Muscle of back (tissue), 3 donors: ENCODE measurements at regions not wholly inside any gene's neighbourhood (a gene's known extent, or its start where the extent isn't known, plus 50 kb on each side); places are given as distances from the start of the nearest gene placed in this dataset.

ENCODE experiments used
- DNase-seq, 3 donors: peaks; one replicate each; pipeline versions ENCODE4 v3.0.0 to v3.0.0-alpha.2; 2013

- peak in 1 of 3 donors; percentile 5 for DNase-seq
These were observed 62.8 kb upstream of the DIAPH2 start for GRCh38 chrX:96621811-96622210.
